GM23338 (cell line): ENCODE measurements at regions not wholly inside any gene's neighbourhood (a gene's known extent, or its start where the extent isn't known, plus 50 kb on each side); places are given as distances from the start of the nearest gene placed in this dataset.

Source experiments
- ATAC-seq: fragments of 200-7000 bp; cut with Tn5 transposase; 3 replicates; pipeline ENCODE4 v1.9.1; 2020
- DNase-seq: peaks from one replicate; pipeline ENCODE4 v3.0.0-alpha.2; 2015; ENCODE audit warnings: low spot score
- H2AFZ ChIP-seq: fragments of 200-600 bp; sonication (generic); 2 replicates; pipeline ENCODE4 v1.8.0; 2016; ENCODE audit warnings: antibody characterized with exemption, mild to moderate bottlenecking, moderate library complexity
- H3F3A ChIP-seq: fragments of 200-600 bp; sonication (generic); replicated peaks from 2 replicates; pipeline ENCODE4 v1.8.0; 2017; ENCODE audit warnings: antibody characterized with exemption, mixed run types, low read depth
- H3K27ac ChIP-seq: fragments of 200-600 bp; sonication (generic); 2 replicates; pipeline ENCODE4 v1.6.1; 2016; ENCODE audit warnings: low read depth
- H3K27me3 ChIP-seq: fragments of 200-600 bp; sonication (generic); 2 replicates; pipeline ENCODE4 v1.8.0; 2016; ENCODE audit warnings: mild to moderate bottlenecking, mixed run types, moderate library complexity; ENCODE audit not compliant: insufficient read depth
- H3K36me3 ChIP-seq: fragments of 200-600 bp; sonication (generic); 2 replicates; pipeline ENCODE4 v1.8.0; 2016; ENCODE audit warnings: mild to moderate bottlenecking; ENCODE audit not compliant: insufficient read depth
- H3K4me1 ChIP-seq: fragments of 200-600 bp; sonication (generic); 2 replicates; pipeline ENCODE4 v1.8.0; 2016; ENCODE audit warnings: mild to moderate bottlenecking, moderate library complexity; ENCODE audit not compliant: insufficient read depth
- H3K4me2 ChIP-seq: fragments of 200-600 bp; sonication (generic); 2 replicates; pipeline ENCODE4 v1.7.1; 2017; ENCODE audit warnings: mixed run types
- H3K4me3 ChIP-seq: fragments of 200-600 bp; sonication (generic); 2 replicates; pipeline ENCODE4 v1.6.1; 2016; ENCODE audit warnings: mixed run types
- H3K79me2 ChIP-seq: fragments of 200-600 bp; sonication (generic); replicated peaks from 2 replicates; pipeline ENCODE4 v1.8.0; 2017; ENCODE audit warnings: mild to moderate bottlenecking; ENCODE audit not compliant: insufficient read depth
- H3K9me2 ChIP-seq: fragments of 200-600 bp; sonication (generic); 2 replicates; pipeline ENCODE4 v1.8.0; 2017; ENCODE audit not compliant: insufficient read depth
- H4K20me1 ChIP-seq: fragments of 200-600 bp; sonication (generic); replicated peaks from 2 replicates; pipeline ENCODE4 v1.8.0; 2017; ENCODE audit warnings: mild to moderate bottlenecking; ENCODE audit not compliant: insufficient read depth
- H3K27ac Mint-ChIP-seq: 2 replicates; pipeline ENCODE4 v1.8.0; 2020; ENCODE audit warnings: inconsistent platforms, mild to moderate bottlenecking, moderate library complexity, mixed read lengths
- H3K27me3 Mint-ChIP-seq: 3 replicates; pipeline ENCODE4 v1.8.0; 2022; ENCODE audit warnings: low read depth, mild to moderate bottlenecking, moderate library complexity, mixed read lengths, inconsistent platforms; ENCODE audit not compliant: insufficient read depth, poor library complexity
- H3K36me3 Mint-ChIP-seq: 3 replicates; pipeline ENCODE4 v1.8.0; 2021; ENCODE audit warnings: low read depth, mild to moderate bottlenecking, inconsistent platforms, moderate library complexity, mixed read lengths
- H3K4me1 Mint-ChIP-seq: 3 replicates; pipeline ENCODE4 v1.8.0; 2020; ENCODE audit warnings: mild to moderate bottlenecking, inconsistent platforms, mixed read lengths
- H3K4me3 Mint-ChIP-seq: 3 replicates; pipeline ENCODE4 v1.8.0; 2021; ENCODE audit warnings: moderate library complexity, mild to moderate bottlenecking, inconsistent platforms, mixed read lengths
- H3K9me3 Mint-ChIP-seq: 3 replicates; pipeline ENCODE4 v1.8.0; 2020; ENCODE audit warnings: moderate library complexity, mild to moderate bottlenecking, inconsistent platforms, mixed read lengths
- CTCF ChIP-seq, 2 experiments: fragments of 200-600 bp in 1 of 2; sonication (generic) in 1 of 2; conservative IDR thresholded peaks; 2 replicates each; pipeline versions ENCODE4 v1.5.1 to v1.6.1; 2016 to 2017; ENCODE audit warnings: antibody characterized with exemption in 2 of 2, low read depth in 2 of 2, mild to moderate bottlenecking in 2 of 2, moderate library complexity in 1 of 2
- ETS1 ChIP-seq: IDR thresholded peaks from 2 replicates; pipeline ENCODE4 v1.6.1; 2016; ENCODE audit warnings: antibody characterized with exemption
- EZH2phosphoT487 ChIP-seq: fragments of 200-600 bp; sonication (generic); IDR thresholded peaks from one replicate; pipeline ENCODE4 v1.8.1; 2018; ENCODE audit warnings: antibody characterized with exemption; ENCODE audit not compliant: unreplicated experiment
- POLR2AphosphoS5 ChIP-seq: IDR thresholded peaks from 2 replicates; pipeline ENCODE4 v1.6.1; 2016; ENCODE audit warnings: antibody characterized with exemption, low read depth
- REST ChIP-seq: IDR thresholded peaks from one replicate; pipeline ENCODE4 v1.6.1; 2018; ENCODE audit warnings: antibody characterized with exemption; ENCODE audit not compliant: unreplicated experiment
- ZNF114 ChIP-seq: fragments of 250-450 bp; sonication (Bioruptor Pico); IDR thresholded peaks from 2 replicates; pipeline ENCODE4 v1.5.0; 2020; ENCODE audit warnings: mild to moderate bottlenecking, moderate library complexity
- ZNF462 ChIP-seq: fragments of 250-450 bp; sonication (Bioruptor Pico); IDR thresholded peaks from 2 replicates; pipeline ENCODE4 v1.5.0; 2020; ENCODE audit warnings: mild to moderate bottlenecking, moderate library complexity

- ATAC-seq: no peak
- Histone ChIP-seq H3K4me3 (no peak overlapping the region), H3K4me1 (peaks cover 16% of the 10 kb centered on the region; the same call in 1 of the 2 replicates), H3K79me2 (no peaks in the 10 kb centered on the region), H3K27me3 (no peaks in the 10 kb centered on the region), H2AFZ (no peak overlapping the region), H3K9me2 (no peaks in the 10 kb centered on the region), H3F3A (no peaks in the 10 kb centered on the region), H3K36me3 (no peaks in the 10 kb centered on the region), H3K4me2 (no peak overlapping the region), H4K20me1 (no peaks in the 10 kb centered on the region), H3K27ac (no peak overlapping the region)
- Mint-ChIP-seq H3K4me3 (no peak overlapping the region), H3K9me3 (peaks cover 12% of the 10 kb centered on the region), H3K36me3 (peaks cover 13% of the 10 kb centered on the region; the same call in 1 of the 3 replicates), H3K27ac (peak overlapping the region; percentile 23; the same call in 1 of the 2 replicates), H3K27me3 (peaks cover 3% of the 10 kb centered on the region), H3K4me1 (peaks cover 45% of the 10 kb centered on the region)
- TF ChIP-seq REST (no peak), ZNF114 (CRISPR knock-in tag) (no peak), POLR2AphosphoS5 (no peak), EZH2phosphoT487 (no peak), CTCF (conservative IDR thresholded peaks at IDR 0.05; ENCODE audit: low read depth in 2 of 2) (no peak), ETS1 (no peak), ZNF462 (CRISPR knock-in tag) (no peak)
- DNase-seq: no peak
Measured at GRCh38 chr11:38254913-38255312, 1656.9 kb upstream of the RAG2 start.
